ENCODE measurements at regions not wholly inside any gene's neighbourhood (a gene's known extent, or its start where the extent isn't known, plus 50 kb on each side); places are given as distances from the start of the nearest gene placed in this dataset. TPM values are rescaled to one million over a fixed set of nuclear protein-coding genes. Genes with fewer than 3 reads are reported as not detected.

- intact Hi-C loops (cut with DNase I) = no loop called here
- no peak for ATAC-seq (ENCODE audit: poor library complexity)
- DNase-seq = no peak
These were observed 103.1 kb upstream of the ID4 start for GRCh38 chr6:19734061-19734460.

GRCh38 chr6:19734519-19734918 lies 102.7 kb upstream of the ID4 start:
- no peak for ATAC-seq (ENCODE audit: poor library complexity)
- intact Hi-C loops (cut with DNase I) = no loop called here
- no peak for DNase-seq

GRCh38 chr6:19736066-19736465 lies 101.1 kb upstream of the ID4 start:
- DNase-seq (no peak), ATAC-seq (ENCODE audit: poor library complexity) (no peak)
- intact Hi-C loops (cut with DNase I) = no loop called here

- DNase-seq = no peak
- intact Hi-C loops (cut with DNase I) = no loop called here
- no peak for ATAC-seq (ENCODE audit: poor library complexity)
These were observed 99.2 kb upstream of the ID4 start for GRCh38 chr6:19738010-19738409.

GRCh38 chr6:19749722-19750121 lies 87.4 kb upstream of the ID4 start:
- intact Hi-C loops (cut with DNase I) = no loop called here
- no peak for ATAC-seq (ENCODE audit: poor library complexity)
- no peak for DNase-seq

GRCh38 chr6:19752746-19753145 lies 84.4 kb upstream of the ID4 start:
- intact Hi-C loops (cut with DNase I) = no loop called here
- DNase-seq = no peak
- ATAC-seq (ENCODE audit: poor library complexity) = no peak

- no peak for ATAC-seq (ENCODE audit: poor library complexity)
- intact Hi-C loops (cut with DNase I) = no loop called here
- DNase-seq = no peak
These were observed 83.3 kb upstream of the ID4 start for GRCh38 chr6:19753826-19754225.

- no peak for ATAC-seq (ENCODE audit: poor library complexity)
- intact Hi-C loops (cut with DNase I) = no loop called here
These were observed 82.5 kb upstream of the ID4 start for GRCh38 chr6:19754686-19755085.

GRCh38 chr6:19755181-19755580 lies 82.0 kb upstream of the ID4 start:
- no peak for DNase-seq

More at GRCh38 chr6:19754686-19755085, 82.5 kb upstream of the ID4 start:
- no peak for DNase-seq

GRCh38 chr6:19757036-19757435 lies 80.1 kb upstream of the ID4 start:
- intact Hi-C loops (cut with DNase I) = no loop called here
- no peak for ATAC-seq (ENCODE audit: poor library complexity)

More at GRCh38 chr6:19755181-19755580, 82.0 kb upstream of the ID4 start:
- no peak for ATAC-seq (ENCODE audit: poor library complexity)
- intact Hi-C loops (cut with DNase I) = no loop called here

GRCh38 chr6:19759117-19759880 lies 77.9 kb upstream of the ID4 start:
- ATAC-seq (ENCODE audit: poor library complexity) (no peak), DNase-seq (no peak)
- intact Hi-C loops (cut with DNase I) = no loop called here

More at GRCh38 chr6:19757036-19757435, 80.1 kb upstream of the ID4 start:
- no peak for DNase-seq

- intact Hi-C loops (cut with DNase I) = no loop called here
- DNase-seq (no peak), ATAC-seq (ENCODE audit: poor library complexity) (no peak)
These were observed 76.0 kb upstream of the ID4 start for GRCh38 chr6:19761121-19761520.

GRCh38 chr6:19771753-19772336 lies 65.3 kb upstream of the ID4 start:
- DNase-seq = no peak
- ATAC-seq (ENCODE audit: poor library complexity) = no peak
- intact Hi-C loops (cut with DNase I) = no loop called here

GRCh38 chr6:19772891-19773290 lies 64.3 kb upstream of the ID4 start:
- DNase-seq (no peak), ATAC-seq (ENCODE audit: poor library complexity) (no peak)
- intact Hi-C loops (cut with DNase I) = no loop called here

GRCh38 chr6:19781269-19781668 lies 55.9 kb upstream of the ID4 start:
- intact Hi-C loops (cut with DNase I) = no loop called here

GRCh38 chr6:19782588-19782987 lies 54.6 kb upstream of the ID4 start:
- ATAC-seq (ENCODE audit: poor library complexity) (no peak), DNase-seq (no peak)
- intact Hi-C loops (cut with DNase I) = no loop called here

More at GRCh38 chr6:19781269-19781668, 55.9 kb upstream of the ID4 start:
- DNase-seq = no peak
- no peak for ATAC-seq (ENCODE audit: poor library complexity)

Small RNAs in the stretch of these regions (microRNA-seq; reads per million reads assigned to microRNA genes)
- gene MIR548A1 = not detected
